ENCODE measurements at regions not wholly inside any gene's neighbourhood (a gene's known extent, or its start where the extent isn't known, plus 50 kb on each side); places are given as distances from the start of the nearest gene placed in this dataset.

DNA sequence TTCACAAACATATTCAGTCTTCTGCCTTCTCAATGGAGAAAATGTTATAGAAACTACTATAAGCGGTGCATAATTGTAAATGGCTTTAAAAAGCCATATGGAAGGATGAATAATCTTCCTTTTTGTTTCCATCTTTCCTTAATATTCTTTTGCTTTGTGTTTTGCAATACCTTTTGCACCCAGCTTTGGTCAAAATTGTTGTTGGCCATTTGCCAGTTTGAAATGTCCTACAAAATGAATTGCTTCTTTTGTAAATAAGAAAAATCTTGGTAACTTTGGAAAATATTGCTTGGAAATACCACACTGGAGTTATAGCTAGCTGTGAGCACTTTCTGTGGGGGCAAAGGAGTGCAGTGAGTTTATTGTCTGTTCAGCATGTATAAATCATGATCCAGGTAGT is 93.5 kb upstream of the NR2F2 start:
- TF ChIP-seq RXRA (IDR thresholded peaks at IDR 0.05; ENCODE audit: borderline replicate concordance, low read depth) (no peak), POLR2AphosphoS5 (IDR thresholded peaks at IDR 0.05; ENCODE audit: low read depth, low read length) (no peak), RAD21 (IDR thresholded peaks at IDR 0.05; ENCODE audit: low read length) (no peak), CTCF (IDR thresholded peaks at IDR 0.05) (no peak), USF1 (IDR thresholded peaks at IDR 0.05; ENCODE audit: borderline replicate concordance, low read depth) (no peak), RFX5 (IDR thresholded peaks at IDR 0.05; ENCODE audit: low read length) (no peak), EZH2phosphoT487 (IDR thresholded peaks at IDR 0.05; ENCODE audit: borderline replicate concordance, low read depth) (no peak), MXI1 (IDR thresholded peaks at IDR 0.05; ENCODE audit: low read depth, low read length) (no peak), RCOR1 (IDR thresholded peaks at IDR 0.05; ENCODE audit: low read length) (no peak), YY1 (IDR thresholded peaks at IDR 0.05; ENCODE audit: low read depth) (no peak), TAF1 (IDR thresholded peaks at IDR 0.05; ENCODE audit: borderline replicate concordance, low read depth, low read length) (no peak), SMC3 (IDR thresholded peaks at IDR 0.05; ENCODE audit: low read depth, low read length) (no peak)
- TF ChIP-seq, protein P1, sequence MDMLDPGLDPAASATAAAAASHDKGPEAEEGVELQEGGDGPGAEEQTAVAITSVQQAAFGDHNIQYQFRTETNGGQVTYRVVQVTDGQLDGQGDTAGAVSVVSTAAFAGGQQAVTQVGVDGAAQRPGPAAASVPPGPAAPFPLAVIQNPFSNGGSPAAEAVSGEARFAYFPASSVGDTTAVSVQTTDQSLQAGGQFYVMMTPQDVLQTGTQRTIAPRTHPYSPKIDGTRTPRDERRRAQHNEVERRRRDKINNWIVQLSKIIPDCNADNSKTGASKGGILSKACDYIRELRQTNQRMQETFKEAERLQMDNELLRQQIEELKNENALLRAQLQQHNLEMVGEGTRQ (IDR thresholded peaks at IDR 0.05; ENCODE audit: borderline replicate concordance, low read depth, low read length), result no peak
